T-helper 9 cell (primary cell): ENCODE measurements at regions not wholly inside any gene's neighbourhood (a gene's known extent, or its start where the extent isn't known, plus 50 kb on each side); places are given as distances from the start of the nearest gene placed in this dataset.

Experiments used
- DNase-seq: peaks from one replicate; pipeline ENCODE4 v3.0.0-alpha.2; 2020

DNA sequence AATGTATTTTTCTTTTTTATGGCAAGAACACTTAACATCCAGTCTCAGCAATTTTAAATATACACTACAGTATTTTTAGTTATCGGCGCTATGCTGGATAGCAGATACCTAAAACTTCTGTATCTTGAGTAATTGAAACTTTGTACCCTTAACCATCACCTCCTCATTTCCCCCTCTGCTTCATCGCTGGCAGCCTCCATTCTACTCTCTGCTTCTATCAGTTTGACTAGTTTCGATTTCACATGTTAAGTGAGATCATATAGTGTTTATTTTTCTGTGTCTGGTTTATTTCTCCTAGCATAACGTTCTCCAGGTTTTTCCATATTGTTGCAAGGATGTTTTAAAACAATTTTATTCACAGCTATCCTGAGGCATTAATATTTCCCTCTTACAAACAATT, 340.8 kb upstream of the SLC10A2 start:
- DNase-seq: no peak

DNA sequence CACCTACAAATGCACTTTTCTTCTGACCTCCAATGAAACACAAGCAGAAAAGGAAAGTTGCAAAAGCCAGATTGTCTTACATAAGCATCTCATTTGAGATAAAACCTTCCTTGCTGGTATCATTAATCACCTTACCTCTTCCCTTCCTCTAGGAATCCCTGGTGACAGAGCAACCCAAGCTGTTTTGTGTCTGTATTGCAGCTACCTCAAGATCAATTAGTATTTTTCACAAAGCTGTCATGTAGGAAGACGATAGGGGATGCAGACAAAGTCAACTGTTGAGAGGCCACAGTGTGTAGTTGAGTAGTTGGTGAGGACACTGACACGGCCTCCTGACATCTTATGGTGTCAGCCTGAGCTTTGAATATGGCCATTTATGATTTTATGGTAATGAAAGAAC, 339.1 kb upstream of the SLC10A2 start:
- no peak for DNase-seq

DNA sequence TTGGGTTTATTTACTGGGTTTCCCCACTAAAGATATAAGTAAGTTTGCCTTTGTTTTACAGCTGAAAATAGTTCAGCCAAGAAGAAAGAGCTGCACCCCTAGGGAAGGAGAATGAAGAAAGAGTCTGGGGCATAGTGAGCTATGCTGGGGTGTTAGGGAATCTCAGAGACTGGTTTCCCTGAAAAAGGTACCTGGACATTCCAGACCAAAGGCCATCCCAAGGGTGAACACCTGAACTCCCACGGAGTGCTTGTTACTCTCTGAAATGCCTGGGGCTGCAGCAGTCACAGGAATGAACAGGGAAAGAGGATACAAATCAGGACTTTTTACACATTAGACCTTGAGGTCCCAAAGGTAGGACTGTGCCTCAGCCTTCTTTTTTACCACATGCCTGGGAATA, 337.6 kb upstream of the SLC10A2 start:
- no peak for DNase-seq

DNA sequence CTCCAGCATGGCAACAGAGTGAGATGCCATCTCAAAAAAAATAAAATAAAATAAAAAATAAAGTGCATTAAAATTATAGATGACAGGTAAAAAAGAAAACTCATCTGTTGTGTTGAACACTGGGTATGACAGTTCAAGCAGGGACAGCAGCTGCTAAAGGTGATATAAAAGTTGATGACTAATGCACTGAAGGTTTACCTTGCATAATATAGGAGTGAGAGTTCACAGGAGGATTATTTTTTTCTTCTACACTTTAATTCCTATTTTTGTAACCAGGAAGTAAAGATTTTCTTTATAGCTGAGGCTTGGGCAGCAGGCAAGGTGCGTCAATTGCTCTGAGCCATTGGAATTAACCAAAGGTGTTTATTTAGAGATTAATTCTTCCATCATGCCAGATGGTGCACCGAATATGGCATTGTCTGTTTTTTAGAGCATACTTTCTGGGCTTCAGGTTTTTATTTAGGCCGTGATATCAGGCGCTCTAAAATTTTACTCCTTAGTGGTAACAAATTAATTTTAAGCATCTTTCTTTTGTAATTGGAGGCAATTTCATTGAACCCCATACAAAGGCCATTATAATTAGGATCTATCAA, 337.0 kb upstream of the SLC10A2 start:
- no peak for DNase-seq

DNA sequence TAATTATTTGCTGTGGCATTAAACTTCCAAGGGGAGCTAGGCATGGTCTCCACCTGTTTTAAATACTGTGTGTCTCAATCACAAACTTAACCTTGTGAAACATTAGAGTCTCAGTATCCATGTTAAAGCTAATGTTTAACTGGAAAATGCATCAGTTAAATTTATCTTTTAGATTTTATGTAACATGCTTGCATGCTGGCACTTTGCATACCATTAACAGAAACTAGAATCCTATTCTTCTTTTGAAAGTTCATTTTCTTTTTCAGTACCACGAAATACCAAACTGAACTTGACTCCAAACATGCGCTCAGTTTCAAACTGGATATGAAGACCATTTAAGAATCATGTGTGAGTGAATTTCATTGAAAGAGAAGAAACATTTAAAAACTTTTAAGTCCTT, 328.9 kb upstream of the SLC10A2 start:
- no peak for DNase-seq

DNA sequence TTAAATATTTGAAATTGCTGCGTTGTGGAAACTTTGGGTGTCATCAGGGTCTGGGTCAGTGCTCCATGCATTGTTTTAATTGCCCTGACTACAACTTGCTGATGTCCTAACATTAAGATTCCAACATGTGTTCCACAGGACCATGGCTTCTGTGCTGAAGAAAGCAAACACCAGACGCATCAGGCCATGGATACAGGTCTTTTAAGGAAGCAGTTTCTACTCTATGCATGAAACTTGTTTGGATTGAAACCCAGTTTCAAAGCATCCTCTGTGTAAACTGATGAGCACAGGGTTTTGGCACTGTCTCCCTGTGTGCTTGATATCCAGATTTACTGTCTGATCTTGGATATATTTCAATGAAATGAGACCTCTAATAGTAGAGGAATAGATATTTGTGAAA, 328.4 kb upstream of the SLC10A2 start:
- no peak for DNase-seq

DNA sequence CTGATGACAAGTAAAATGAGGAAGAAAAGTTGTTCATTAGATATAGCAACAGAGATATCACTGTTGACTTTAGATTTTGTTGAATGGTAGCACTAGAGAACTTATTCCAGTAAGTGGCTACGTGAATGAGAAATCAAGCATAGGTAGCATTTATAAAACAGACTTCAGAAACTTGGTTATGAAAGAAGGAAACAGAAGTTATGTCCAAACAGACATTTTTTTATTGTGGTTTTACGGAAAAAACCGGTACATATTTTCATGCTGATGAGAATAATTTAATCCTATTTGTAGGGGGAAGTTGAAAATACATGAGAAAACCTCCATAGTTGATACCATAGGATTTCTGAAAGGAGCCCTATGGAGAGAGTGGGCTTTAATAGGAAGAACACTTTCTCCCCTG, 325.7 kb upstream of the SLC10A2 start:
- DNase-seq: no peak

DNA sequence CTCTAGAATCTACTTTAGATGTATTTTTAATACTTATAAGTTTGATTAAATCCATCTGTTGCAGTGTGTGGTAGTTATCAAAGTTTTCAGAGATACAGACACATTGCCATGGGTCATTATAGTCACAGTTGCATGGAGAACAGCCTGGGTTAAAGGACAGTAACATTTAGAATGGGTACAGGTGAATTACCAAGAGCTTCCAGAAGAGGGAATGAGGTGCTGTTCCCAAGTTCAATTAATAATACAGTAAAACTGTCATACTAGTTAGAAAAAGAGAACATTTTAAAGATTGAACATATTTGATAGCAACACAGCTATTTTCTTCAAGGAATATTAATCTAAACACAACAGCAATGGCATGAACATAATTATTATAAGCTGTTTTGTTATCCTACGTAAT, 322.6 kb upstream of the SLC10A2 start:
- no peak for DNase-seq

DNA sequence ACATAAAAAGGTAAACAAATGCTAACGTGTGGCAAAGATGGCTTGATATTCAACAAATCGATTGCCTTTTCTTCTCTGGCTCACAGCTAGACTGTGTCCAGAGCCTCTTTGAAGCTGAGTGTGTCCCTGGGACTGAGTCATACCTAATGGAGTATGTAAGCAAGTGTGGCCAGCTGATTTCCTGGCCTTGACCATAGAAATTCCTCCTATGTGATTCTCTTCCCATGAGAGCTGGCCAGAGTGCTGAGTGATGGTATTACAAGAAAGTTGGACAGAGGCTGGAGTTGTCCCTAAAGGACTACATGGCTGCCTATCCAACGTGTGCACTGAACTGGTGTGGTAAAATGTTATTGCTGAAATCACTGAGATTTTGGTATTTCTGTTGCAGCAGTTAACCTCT, 320.1 kb upstream of the SLC10A2 start:
- DNase-seq: no peak

DNA sequence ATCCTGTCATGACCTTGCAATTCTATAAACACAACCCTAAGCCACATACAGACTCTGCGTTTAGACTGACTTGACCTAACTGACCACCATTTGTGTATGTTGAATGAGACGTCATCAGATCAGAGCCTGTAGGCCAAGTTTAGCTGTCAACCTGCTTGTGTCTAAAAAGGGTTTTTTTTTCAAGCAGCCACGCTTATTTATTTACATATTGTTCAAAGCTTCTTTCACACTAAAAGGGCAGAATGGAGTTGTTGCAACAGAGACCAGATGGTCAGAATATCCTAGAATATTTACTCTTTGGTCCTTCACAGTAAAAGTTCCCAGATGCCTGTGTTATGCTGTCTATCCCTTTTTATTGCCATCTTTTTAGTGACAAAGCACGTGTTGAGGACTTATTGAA, 307.7 kb upstream of the SLC10A2 start:
- DNase-seq: no peak

DNA sequence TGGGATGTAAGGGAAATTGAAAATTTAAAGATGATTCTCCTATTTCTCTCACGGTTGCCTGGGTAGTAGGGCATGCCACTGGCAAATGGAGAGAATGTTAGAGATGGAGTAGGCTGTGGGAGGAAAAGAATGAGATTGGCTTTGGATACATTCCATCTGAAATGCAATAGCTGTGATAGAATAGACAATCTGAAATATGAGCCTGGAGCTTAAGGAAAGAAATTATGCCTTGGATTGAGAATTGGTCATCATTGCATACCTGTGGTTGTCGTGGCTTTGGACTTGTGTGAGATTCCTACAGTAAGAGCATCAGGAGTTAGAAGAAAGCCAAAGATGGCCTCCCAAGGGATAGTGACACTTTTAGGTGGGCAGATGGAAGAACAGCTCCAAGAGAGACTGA, 305.1 kb upstream of the SLC10A2 start:
- no peak for DNase-seq

DNA sequence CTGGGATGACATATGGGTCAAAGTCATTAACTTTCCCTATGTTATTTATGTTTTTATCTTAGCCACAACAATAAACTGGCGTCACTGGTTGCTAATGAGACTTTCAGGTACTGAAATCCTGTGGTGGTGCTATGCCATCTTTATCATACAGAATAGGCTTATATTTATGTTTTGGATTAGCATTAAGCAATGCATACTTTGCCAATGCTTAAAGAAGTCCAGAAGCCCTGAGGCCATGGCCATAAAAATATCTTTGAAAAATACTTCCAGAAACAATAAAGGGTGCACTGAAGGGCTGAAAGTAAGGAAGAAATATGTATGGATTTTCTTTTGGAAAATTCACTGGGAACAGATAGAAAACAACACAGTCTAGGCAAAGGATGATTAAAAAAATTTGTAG, 304.6 kb upstream of the SLC10A2 start:
- no peak for DNase-seq

DNA sequence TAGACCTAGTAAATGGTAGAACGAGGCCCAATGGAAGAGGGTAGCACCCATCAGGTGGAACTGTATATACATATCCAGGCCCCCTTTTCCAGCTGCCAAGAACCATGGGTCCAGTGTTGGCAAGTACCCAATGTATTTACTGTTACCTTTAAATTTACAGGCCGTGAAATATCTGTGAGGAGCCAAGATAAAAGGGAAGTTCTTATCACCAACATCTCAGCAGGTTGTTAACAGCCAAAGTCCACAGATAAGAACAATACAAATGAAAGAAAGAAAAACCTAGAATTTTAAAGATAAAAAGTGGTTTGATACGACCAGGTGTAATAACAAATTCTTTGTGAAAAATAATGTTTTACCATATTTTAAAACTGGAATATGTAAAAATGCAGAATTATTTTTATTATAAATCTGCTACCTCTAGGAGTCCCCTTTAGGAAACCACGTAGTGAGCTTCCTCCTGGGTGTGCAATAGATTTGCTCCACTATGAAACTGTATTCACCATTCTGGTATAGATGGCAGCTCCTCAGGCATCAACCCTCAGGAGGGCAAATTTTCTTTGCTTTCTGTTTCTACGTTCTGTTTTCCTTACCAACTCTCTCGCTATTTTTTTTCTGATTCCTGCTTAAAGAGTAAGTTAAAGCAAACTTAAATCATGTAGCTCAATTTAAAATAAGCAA, 292.2 kb upstream of the SLC10A2 start:
- DNase-seq: no peak

DNA sequence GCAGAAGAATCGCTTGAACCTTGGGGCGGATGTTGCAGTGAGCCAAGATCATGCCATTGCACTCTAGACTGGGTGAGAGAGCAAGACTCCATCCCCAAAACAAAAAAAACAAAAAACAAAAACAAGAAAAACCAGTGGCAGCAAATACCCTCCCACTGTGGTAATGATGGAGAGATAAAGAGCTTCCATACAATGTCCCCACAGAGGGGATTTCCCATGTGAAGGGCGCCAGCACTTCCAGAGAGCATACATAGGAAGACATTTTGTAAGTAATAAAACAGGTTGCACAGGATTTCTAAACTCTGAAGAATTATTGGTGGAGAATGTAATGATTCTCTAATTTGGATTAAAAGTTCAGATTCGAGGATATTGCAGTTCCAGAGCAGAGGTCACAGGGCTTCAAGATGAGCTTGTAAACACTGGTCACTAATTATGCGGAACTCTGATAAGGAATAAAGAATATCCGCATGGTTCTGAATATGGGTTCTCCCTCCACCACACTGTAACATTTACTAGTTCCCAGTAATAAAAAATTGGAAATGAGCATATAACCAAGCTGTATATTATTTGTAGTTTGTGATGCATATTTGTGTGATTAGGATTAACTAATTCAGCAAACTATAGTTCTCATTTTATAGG, 290.1 kb upstream of the SLC10A2 start:
- DNase-seq: no peak

DNA sequence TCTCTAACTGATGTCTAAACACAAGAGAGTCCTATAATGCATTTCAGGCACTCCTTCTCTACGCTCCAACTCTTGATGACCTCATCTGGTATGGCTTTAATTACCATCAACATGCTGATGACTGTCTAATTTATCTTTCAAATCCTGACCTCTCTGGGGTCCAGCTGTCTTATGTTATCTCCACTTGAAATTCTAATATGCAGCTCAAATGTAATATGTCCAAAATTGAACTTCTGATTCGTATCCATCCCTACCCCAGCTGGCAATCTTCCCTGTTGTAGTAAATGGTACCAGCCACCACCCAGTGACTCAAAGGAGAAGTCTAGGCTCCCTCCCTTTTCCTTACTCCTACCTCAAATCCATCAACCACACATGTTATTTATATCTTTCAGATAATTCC, 288.0 kb upstream of the SLC10A2 start:
- no peak for DNase-seq

DNA sequence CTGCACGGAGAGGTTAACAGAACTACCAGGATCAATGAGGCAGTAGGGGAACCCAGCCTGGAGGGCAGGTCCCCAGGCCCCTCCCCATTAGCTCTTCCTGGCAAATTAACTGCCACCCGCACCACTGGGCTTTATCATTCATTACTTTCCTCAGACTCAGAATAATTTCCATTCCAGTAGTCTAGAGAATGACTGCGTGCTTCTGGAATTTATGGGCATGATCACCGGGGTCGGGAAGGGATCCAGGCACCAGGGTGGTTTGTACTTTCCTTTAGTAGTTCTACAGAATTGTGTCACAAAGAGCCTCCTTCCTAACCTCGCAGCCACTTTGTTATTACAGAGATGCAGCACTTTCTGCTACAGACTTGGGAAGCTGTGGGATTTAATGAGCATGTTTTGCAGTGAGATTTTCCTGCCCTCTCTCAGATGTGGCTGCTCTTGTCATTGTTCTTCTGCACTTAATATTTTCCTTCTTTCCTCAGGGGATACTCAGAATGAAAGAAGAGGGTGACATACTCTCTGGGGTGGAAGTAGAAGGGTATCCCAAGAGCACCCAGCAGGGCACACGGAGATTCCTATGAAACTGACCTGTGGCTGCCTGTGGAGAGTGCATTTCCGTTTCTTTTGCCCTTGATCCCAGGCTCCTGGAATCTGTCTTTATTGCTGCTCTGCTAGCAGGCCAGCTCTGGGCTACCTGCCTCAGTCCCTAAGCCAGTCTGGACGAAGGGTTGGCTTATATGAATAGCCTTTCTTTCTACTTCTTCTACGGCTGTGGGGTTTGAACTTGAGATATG, 285.0 kb upstream of the SLC10A2 start:
- DNase-seq: no peak

DNA sequence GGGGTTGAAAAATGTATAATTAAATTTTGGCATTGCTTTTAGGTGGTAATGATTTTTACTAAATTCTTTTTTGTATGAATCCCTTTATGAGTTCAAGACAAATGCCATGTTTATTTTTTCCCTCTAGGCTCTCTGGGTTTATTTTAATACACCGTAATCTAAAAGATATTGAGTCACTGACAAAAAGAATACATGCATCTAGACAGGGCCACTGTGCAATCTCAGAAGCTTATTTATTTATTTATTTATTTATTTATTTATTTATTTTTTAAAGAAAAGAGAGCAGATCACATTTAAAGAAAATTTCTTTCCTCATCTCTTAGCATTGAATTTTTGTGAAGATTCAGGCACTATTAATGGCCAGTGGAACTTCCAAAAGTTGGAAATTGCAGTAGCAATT, 283.9 kb upstream of the SLC10A2 start:
- no peak for DNase-seq

DNA sequence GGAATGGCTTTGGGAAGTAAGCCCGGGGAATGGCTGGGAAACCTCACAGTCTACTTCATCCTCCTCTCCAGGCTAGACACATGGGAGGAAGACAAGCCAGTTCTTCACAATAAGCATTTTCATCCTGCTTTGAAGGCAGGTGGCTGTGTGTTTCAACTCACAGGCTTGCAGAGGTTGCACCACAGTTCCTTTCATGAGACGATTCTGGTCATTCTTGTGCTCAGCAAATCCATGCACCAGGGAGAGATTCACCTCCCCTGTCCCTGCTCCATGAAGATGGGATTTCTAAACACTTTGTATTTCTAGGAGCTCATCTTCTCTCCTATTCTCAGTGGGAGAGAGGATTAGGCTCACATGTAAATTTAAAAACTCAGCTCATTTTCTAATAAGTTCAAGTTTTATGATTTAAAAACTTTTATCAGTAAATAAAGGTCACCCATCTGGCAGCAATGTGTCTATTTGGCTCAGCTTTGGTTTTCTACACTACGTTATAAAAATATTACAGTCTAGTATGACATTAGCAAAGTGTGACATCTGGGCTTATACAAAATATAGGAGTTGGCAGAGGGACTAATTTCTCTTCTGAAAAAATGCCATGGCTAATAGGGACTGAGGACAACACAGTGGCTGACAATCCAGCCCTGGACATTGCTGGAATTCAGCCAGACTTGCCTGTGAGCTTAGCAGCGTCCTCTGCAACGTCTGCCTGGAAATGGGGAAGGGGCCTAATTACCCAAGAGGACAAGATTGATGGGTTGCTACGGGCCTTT, 283.2 kb upstream of the SLC10A2 start:
- no peak for DNase-seq

DNA sequence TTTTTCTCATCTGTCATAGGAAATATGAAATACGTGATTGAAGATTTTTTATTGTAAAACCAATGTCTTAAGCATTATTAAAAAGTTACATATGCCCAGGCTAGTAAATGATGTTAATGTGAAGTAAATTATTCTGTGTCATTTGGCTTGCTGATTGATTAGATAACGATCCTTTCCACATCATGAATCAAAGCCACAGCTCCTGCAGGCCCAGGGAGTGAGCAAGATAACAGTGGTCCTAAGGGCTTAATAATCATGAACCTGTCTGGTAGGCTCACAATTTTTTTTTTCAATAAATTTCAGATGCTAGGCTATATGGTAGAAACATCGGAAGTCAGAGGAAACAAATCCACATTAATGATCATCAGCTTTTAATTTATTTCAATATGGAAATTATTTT, 269.0 kb upstream of the SLC10A2 start:
- no peak for DNase-seq

DNA sequence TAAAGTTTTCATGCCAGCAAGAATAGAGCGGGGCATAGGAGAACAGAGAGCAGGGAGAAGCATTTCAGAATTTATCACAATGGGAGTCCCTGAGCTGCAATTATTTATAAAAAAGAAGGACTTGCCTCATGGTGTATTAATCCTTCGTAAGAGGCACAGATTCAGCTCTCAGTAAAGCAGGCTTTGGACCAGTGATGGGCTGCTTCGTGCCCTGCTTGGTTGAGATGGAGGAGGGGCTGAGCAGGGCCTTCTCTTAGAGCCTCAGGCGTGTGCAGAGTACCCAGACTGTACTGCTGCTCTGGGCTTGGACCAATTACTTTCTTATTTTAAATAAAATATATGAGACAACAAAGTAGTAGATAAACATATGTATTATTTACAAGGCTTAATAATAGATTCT, 265.7 kb upstream of the SLC10A2 start:
- no peak for DNase-seq

DNA sequence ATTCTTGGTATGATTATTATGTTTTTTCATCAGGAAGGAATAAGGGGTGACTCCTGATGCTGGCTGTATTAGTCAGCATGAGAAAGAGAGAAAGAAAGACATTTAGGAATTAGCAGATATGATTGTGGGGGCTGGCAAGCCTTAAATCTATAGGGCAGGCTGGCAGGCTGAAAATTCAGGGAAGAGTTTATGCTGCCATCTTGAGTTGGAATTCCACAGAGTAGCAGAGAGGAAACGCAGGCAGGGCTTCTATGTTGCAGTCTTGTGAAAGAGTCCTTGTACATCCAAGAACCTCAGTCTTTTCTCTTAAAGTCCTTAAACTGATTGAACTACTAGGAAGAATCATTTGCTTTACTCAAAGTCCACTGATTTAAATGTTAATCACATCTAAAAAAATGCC, 262.7 kb upstream of the SLC10A2 start:
- DNase-seq: no peak

DNA sequence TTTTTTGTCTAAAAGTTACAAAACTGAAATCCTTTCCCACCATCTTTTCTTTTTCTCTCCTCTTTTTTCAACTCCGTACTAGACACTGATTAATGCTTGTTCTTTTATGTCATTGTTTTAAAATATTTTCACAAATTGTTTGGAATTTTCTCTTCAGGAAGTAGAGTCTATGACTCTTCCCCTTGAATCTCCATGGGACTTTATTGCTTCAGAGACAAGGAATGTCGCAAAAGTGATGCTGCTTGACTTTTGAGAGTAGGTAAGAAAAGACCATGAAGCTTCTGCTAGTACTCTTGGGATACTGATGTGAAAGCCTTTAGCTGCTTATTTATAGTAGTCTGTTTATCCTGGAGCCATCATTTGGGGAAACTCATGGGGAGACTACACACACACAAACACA, 260.1 kb upstream of the SLC10A2 start:
- no peak for DNase-seq

DNA sequence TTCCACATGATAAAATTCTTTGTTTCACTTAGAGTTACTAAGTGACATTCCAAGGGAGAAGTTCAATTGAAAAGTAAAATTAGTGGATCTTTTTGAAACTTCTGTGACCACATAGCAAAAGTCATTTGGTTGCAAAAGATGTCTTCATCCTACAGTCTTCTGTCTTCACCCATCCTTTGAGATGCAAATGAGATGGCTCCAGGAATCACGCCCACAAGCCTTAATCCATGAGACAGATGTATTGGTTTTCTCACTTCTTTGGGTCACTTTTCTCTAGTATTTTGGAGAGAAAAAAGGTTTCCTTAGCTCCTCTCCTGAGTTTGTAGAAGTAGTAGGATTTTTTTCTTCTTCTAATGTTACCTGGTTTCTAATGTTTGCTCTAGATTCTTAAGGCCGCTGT, 259.5 kb upstream of the SLC10A2 start:
- DNase-seq: no peak
